Osteocyte (in vitro differentiated cells): ENCODE measurements at regions not wholly inside any gene's neighbourhood (a gene's known extent, or its start where the extent isn't known, plus 50 kb on each side); places are given as distances from the start of the nearest gene placed in this dataset.

ENCODE experiments used
- DNase-seq: peaks from one replicate; pipeline ENCODE4 v3.0.0; 2021; ENCODE audit warnings: mixed read lengths; ENCODE audit not compliant: unreplicated experiment; ENCODE audit errors: extremely low spot score
- H3K27ac Mint-ChIP-seq: one replicate; pipeline ENCODE4 v1.8.0; 2021; ENCODE audit warnings: mild to moderate bottlenecking, mixed read lengths; ENCODE audit not compliant: unreplicated experiment
- H3K27me3 Mint-ChIP-seq: one replicate; pipeline ENCODE4 v1.8.0; 2021; ENCODE audit warnings: mixed read lengths; ENCODE audit not compliant: unreplicated experiment
- H3K36me3 Mint-ChIP-seq: one replicate; pipeline ENCODE4 v1.8.0; 2021; ENCODE audit warnings: mixed read lengths; ENCODE audit not compliant: unreplicated experiment
- H3K4me1 Mint-ChIP-seq: one replicate; pipeline ENCODE4 v1.8.0; 2021; ENCODE audit warnings: mixed read lengths; ENCODE audit not compliant: unreplicated experiment
- H3K4me3 Mint-ChIP-seq: one replicate; pipeline ENCODE4 v1.8.0; 2021; ENCODE audit warnings: mild to moderate bottlenecking, moderate library complexity, mixed read lengths; ENCODE audit not compliant: unreplicated experiment
- H3K9me3 Mint-ChIP-seq: one replicate; pipeline ENCODE4 v1.8.0; 2021; ENCODE audit warnings: mixed read lengths; ENCODE audit not compliant: unreplicated experiment
- TF ChIP-seq, protein P1 (sequence below): fragments of 200-600 bp; sonication (generic); IDR thresholded peaks from 2 replicates; pipeline ENCODE4 v1.5.0; 2021; ENCODE audit warnings: antibody characterized with exemption, mild to moderate bottlenecking, moderate library complexity

DNA sequence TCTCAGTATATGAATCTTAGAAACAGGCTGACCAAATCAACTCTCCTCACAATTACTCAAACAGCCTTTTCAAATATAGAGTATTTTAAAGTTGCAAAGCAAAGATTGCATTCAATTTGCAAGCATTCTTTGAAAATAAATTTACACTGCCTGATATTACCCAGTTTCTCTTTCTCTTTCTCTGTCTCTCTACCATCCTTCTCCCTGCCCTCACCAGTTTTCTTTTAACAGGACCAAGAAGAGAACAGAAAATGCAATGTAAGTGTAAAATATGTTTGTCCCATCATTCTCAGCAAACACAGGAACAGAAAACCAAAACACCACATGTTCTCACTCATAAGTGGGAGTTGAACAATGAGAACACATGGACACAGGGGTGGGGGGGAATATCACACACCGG lies 520.3 kb upstream of the USP15 start:
- H3K9me3 Mint-ChIP-seq = no peaks in the 10 kb centered on the region
- H3K27me3 Mint-ChIP-seq = no peaks in the 10 kb centered on the region
- no peak for DNase-seq
- H3K4me1 Mint-ChIP-seq = no peaks in the 10 kb centered on the region
- H3K27ac Mint-ChIP-seq = no peak overlapping the region
- H3K36me3 Mint-ChIP-seq = no peaks in the 10 kb centered on the region
- TF ChIP-seq, protein P1, sequence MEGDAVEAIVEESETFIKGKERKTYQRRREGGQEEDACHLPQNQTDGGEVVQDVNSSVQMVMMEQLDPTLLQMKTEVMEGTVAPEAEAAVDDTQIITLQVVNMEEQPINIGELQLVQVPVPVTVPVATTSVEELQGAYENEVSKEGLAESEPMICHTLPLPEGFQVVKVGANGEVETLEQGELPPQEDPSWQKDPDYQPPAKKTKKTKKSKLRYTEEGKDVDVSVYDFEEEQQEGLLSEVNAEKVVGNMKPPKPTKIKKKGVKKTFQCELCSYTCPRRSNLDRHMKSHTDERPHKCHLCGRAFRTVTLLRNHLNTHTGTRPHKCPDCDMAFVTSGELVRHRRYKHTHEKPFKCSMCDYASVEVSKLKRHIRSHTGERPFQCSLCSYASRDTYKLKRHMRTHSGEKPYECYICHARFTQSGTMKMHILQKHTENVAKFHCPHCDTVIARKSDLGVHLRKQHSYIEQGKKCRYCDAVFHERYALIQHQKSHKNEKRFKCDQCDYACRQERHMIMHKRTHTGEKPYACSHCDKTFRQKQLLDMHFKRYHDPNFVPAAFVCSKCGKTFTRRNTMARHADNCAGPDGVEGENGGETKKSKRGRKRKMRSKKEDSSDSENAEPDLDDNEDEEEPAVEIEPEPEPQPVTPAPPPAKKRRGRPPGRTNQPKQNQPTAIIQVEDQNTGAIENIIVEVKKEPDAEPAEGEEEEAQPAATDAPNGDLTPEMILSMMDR = no peak
- no peak overlapping the region for H3K4me3 Mint-ChIP-seq

- Mint-ChIP-seq H3K9me3 (no peaks in the 10 kb centered on the region), H3K27me3 (no peaks in the 10 kb centered on the region), H3K4me1 (no peaks in the 10 kb centered on the region), H3K36me3 (no peaks in the 10 kb centered on the region), H3K27ac (no peak overlapping the region), H3K4me3 (no peak overlapping the region)
- no peak for DNase-seq
- TF ChIP-seq, protein P1 = no peak
Observed at GRCh38 chr12:61750604-61751003, 509.6 kb upstream of the USP15 start.

GRCh38 chr12:61754214-61754613 lies 506.0 kb upstream of the USP15 start:
- no peak overlapping the region for H3K4me3 Mint-ChIP-seq
- no peaks in the 10 kb centered on the region for H3K36me3 Mint-ChIP-seq
- H3K27me3 Mint-ChIP-seq = no peaks in the 10 kb centered on the region
- no peaks in the 10 kb centered on the region for H3K9me3 Mint-ChIP-seq
- DNase-seq = no peak
- TF ChIP-seq, protein P1 = no peak
- H3K27ac Mint-ChIP-seq = no peak overlapping the region
- H3K4me1 Mint-ChIP-seq = no peaks in the 10 kb centered on the region

- no peaks in the 10 kb centered on the region for H3K9me3 Mint-ChIP-seq
- no peak overlapping the region for H3K4me3 Mint-ChIP-seq
Observed at GRCh38 chr12:61757831-61758505, 502.2 kb upstream of the USP15 start.

GRCh38 chr12:61758661-61759060 lies 501.5 kb upstream of the USP15 start:
- Mint-ChIP-seq H3K27me3 (no peaks in the 10 kb centered on the region), H3K27ac (no peak overlapping the region), H3K4me3 (no peak overlapping the region), H3K9me3 (no peaks in the 10 kb centered on the region), H3K4me1 (no peaks in the 10 kb centered on the region), H3K36me3 (no peaks in the 10 kb centered on the region)
- TF ChIP-seq, protein P1 = no peak
- no peak for DNase-seq

More at GRCh38 chr12:61757831-61758505, 502.2 kb upstream of the USP15 start:
- no peak overlapping the region for H3K27ac Mint-ChIP-seq
- H3K36me3 Mint-ChIP-seq = no peaks in the 10 kb centered on the region
- TF ChIP-seq, protein P1 = no peak
- H3K4me1 Mint-ChIP-seq = no peaks in the 10 kb centered on the region
- H3K27me3 Mint-ChIP-seq = no peaks in the 10 kb centered on the region
- DNase-seq = no peak
